Amygdala (tissue), 56 donors: ENCODE measurements at regions not wholly inside any gene's neighbourhood (a gene's known extent, or its start where the extent isn't known, plus 50 kb on each side); places are given as distances from the start of the nearest gene placed in this dataset.
"Not testable (repeated sequence)": the region's sequence is repeated elsewhere in the genome, so short reads cannot be mapped to it uniquely, and the experiment has no call there.

Source experiments
- DNase-seq, 56 donors: peaks; one replicate each; lab custom pipeline; 2025; lab: John Stamatoyannopoulos, UW

DNA sequence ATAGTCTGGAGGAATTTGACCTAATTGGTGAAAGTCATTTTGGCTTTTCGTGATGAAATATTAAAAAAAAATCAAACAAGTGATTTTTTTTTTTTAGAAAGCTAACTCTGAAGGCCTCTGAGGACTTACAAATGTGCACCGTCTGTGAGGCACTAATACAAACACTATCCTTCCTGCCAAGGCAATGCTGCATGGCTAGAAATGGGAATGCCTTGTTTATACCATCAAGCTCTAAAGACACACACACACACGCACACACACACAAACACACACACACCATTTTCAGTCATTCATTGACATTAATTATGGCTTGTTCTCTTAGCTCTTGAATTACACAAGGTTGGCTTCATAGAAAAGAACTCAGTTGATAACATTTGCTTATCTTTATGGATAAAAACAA lies 1242.0 kb upstream of the ACVR2A start:
- DNase-seq: no peak

DNA sequence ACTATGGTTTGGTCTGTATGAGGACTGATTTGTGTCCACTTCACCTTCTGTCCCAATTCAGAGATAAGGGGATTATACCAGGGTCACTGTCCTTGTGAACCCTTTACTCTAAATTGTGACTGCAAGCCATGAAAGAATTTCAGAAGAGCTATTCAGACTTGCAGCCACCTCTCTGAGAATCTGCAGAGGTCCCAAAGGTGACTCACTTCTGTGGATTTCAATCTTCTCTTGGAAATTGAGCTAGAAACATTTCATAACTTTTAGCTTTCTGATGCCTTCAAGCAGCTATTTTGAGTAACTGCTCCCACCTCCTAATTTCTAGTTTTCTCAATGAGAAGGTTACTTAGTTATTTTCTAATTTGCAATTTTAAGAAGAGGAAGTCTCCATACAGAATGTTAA lies 1242.4 kb upstream of the ACVR2A start:
- DNase-seq: no peak

DNA sequence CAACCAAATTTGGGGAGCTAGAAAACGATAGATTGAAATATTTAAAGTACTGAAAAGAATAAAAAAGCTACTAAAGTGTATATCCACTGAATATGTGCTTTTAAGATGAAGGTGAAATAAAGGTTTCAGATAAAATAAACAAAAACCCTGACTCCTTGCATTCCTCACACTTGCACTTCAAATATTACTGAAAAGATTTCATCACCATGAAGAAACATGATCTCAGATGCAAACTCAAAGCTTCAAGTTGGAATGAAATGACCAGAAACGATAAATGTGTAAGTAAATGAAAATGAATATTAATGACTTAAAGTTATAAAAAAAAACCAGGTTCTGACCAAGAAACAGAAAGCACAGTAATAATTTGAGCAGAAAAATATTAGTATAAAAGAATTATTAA lies 1246.0 kb upstream of the ACVR2A start:
- DNase-seq: no peak

- no peak for DNase-seq
Observed at GRCh38 chr2:146597291-146597690, 1247.5 kb upstream of the ACVR2A start.

DNA sequence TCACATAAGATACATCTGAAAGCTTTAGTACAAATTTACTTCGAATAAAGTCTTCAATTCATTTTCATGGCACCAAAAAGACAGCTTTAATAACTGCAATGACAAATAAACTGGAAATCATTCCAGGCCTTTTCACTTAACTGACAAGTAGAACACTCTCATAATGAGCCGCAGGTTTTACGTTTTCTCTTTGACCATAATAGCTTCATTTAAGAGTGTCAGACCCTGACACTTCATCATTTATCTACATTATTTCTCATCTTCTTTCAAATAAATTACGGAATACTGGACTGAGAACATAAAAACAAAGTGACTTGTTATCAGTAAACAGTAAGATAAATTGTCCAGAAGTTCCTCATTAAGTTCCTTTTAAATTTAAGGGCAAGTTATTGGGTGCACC lies 1252.9 kb upstream of the ACVR2A start:
- DNase-seq: no peak

DNA sequence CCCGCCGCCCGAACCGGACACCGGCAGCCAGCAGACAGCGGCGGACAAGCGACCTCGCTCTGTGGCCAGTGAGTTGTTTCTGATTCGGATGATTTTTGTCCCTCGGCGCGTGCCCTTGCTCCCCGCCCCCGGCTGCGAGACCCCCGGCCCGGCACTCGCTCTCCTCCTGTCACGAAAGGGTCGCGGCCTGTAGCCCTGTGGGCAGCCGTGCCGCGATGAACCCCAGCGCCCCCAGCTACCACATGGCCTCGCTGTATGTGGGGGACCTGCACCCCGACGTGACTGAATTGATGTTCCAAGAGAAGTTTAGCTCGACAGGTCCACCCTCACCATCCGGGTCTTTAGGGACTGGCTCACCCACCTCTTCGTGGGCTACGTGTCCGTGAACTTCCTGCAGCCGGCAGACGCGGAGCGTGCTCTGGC lies 1257.5 kb upstream of the ACVR2A start:
- no peak for DNase-seq

- no peak for DNase-seq
Observed at GRCh38 chr2:146584316-146584715, 1260.5 kb upstream of the ACVR2A start.

GRCh38 chr2:146579147-146579930 lies 1265.5 kb upstream of the ACVR2A start:
- DNase-seq: no peak

DNA sequence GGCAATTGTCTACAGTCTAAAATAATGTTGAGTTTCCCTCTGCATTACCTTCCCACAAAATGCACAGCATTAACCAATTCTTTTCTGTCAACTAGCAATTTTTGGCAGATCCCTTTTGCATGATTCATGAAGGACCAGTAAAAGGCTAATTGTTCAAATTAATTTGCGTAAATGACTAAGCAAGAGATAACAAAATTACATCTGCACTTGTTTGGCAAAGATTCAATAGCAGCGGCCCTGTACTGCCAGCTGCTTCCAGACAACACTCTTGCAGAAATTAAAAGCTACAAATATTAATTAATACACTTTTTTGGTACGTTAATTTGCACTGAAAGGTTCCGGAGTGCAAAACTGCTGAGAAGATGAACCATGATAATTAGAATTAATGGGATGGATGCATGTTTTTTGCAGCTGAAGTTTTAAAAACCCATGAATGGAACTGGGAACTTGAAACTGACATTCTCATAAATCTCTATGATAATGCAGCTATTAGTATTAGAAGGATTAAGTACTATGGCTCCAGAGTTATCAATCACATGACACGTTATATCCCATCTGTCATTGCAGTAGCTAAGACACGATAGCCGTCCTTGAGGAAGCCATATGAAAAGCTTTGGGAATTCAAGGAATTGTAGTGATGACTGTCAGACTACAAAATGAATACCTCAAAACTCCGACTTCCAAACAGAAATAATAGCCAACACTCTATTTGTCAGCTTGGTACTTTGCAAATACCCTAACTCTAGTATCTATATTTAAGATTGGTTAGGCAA lies 1268.3 kb upstream of the ACVR2A start:
- no peak for DNase-seq

DNA sequence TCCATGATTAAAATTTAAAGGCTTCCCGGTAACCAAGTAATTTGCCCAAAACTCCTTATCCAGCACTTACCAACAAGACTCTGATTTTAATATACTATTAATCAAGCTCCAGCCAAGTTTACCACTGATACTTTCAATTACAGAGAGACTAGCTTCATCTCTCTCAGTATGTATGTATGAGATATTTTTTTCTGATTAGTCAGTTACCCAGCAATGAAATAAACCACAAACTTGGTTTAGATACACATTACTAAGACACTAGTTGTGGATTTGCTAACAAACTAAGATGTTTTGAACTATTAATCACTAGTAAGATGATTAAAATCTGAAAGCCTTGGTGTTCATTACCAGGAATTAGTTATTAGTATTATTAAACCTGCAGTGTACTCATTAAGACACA lies 1272.2 kb upstream of the ACVR2A start:
- no peak for DNase-seq

DNA sequence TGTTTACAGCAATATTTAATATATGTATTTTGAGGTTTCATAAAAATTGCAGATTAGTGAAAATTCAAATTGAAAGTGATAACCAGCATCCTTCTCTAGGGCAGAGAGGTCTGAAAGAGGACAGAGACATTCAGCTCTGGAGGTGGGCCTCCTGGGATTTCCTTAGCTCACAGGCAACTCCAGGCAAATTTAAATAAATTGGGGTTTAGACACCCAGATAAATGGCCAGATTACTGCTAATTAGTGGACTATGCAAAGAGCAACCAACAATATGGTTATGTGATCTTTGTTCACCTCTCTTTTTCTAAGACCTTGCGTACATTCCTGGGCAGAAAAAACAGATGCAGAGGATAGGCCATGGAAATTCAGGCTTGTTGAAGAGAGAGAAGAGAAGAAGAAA lies 1282.8 kb upstream of the ACVR2A start:
- no peak for DNase-seq

DNA sequence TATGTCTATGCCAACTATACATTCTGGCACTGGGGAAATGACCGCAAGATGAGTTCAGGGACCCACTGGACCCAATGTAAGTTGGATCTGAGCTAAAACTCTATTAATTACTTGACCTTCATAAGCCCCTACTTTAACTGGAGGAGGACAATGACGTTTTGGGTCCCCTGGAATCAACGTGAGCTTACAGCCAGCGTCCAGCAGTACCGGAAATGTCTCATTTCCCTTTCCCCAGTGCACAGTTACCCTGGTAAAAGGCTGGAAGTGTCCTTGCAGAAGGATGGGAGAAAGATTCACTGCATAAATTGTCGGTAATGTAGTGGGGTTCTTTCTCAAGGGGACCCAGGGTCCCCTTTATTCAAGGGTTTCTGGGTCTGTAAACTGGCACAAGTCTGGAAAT lies 1297.6 kb upstream of the ACVR2A start:
- DNase-seq: no peak

DNA sequence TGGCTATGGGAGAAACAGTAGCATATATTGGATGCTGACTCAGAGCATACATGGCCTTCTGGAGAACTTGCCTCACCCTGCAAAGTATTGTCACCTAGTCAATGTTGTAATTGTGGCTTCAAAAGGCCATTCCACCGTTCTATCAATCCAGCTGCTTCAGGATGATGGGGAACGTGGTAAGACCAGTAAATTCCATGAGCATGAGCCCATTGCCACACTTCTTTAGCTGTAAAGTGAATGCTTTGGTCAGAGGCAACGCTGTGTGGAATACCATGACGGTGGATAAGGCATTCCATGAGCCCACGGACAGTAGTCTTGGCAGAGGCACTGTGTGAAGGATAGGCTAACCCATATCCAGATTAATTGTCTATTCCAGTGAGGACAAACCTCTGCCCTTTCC lies 1300.1 kb upstream of the ACVR2A start:
- no peak for DNase-seq

- no peak for DNase-seq
Observed at GRCh38 chr2:146541896-146542295, 1302.9 kb upstream of the ACVR2A start.

GRCh38 chr2:146540271-146540932 lies 1304.4 kb upstream of the ACVR2A start:
- DNase-seq: peak in 1 of 56 donors; percentile 1

DNA sequence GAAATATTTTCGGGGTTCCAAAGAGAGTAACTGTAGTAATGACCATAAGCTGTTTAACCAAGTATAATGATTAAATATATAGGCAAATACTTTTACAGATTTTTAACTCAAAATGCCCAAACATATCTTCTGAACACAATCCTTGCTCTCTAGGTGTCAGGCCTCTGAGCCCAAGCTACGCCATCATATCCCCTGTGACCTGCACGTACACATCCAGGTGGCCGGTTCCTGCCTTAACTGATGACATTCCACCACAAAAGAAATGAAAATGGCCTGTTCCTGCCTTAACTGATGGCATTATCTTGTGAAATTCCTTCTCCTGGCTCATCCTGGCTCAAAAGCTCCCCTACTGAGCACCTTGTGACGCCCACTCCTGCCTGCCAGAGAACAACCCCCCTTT lies 1305.1 kb upstream of the ACVR2A start:
- DNase-seq: not testable (repeated sequence)

- DNase-seq: no peak
Observed at GRCh38 chr2:146537477-146537876, 1307.4 kb upstream of the ACVR2A start.

DNA sequence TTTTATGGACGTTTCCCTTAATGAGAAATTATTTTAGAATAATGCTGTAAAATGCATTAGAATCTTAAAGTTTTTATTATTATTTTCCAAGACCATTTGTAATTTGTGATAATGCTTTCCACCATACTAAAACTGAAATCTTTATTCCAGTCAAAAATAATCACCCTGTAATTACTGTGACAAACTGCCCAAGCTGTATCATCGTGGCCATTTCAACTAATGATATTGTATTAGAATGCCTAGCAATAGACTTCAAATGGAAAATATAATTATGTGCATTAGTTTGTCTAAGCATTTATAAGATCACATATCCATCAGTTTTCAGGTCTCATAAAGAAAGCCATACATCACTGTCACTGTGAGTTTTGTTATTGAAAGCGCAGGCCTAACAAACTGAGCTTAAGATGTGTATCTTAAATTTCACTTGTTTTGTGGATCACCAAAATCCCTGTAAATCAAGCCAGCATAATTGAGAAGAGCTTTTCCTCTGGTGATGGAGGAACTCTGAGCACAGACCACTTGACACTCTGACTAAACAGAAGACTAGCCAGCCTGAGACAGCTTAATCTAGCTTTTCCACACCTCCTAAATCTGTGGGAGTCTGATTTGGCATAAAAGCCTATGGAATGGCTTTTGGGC lies 1312.2 kb upstream of the ACVR2A start:
- no peak for DNase-seq

DNA sequence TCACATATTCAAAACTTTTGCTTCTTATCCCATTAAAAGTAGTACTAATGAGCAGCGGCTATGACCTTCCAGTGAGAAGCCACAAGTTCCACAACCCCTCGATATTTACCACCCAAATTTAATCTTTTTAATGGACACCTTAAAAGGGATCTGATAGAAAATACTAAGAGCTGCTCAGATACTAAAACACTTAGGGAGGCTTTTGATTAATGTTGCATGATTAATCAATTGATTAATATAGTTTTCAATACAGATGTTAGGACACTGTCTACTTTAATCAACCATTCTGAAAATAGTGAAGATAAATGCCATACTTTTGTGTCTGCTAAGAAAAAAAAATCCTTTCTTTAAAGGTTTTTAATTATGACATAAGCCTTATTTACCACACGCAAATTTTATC lies 1312.8 kb upstream of the ACVR2A start:
- DNase-seq: no peak

DNA sequence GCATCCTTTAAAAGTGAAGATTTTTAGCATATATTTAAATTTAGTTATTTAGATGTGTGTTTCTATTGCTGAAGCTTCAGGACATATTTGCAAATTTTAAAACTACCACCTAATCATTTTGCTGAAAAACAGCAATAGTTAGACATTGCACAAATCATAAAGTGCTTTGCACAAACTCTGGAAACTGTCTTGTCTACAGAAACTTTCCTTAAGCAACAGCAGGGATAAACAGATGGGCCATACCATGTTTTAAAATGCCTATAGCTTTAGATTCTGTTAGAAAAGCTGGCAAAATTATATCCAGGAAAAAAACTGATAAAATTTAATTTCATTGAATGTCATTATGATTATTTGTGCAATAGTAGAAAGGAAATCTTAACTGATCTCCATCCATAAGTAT lies 1313.9 kb upstream of the ACVR2A start:
- no peak for DNase-seq

- no peak for DNase-seq
Observed at GRCh38 chr2:146527166-146527565, 1317.7 kb upstream of the ACVR2A start.
